ENCODE measurements at regions not wholly inside any gene's neighbourhood (a gene's known extent, or its start where the extent isn't known, plus 50 kb on each side); places are given as distances from the start of the nearest gene placed in this dataset.

DNA sequence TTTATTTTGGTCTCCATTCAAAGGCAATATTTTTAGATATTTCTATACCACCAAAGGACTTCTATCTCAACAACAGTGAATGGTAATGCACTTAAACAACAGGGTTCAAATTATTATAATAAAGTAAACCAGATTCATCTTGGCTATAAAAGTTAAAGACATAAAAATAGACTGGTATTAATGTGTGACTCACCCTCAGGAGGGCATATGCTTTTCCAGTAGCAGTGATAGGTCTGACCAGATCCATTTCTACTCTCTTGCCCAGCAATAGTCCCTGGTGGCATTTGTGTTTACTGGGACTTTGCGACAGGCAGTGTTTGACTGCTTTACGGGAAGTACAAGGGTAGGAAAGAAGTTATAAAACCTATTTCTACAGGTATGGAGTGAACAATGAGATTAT lies 353.2 kb upstream of the ATP2B1 start:
- 79 to 93% (median 91%) methylated on average over 2 of the region's 2 CpGs for WGBS, 5 donors
- intact Hi-C loops (cut with DNase I; ENCODE audit: low total_unique reads) = no loop called here
- no peak for DNase-seq
- Histone ChIP-seq H3K36me3 (no peaks in the 10 kb centered on the region), H3K27ac (no peak overlapping the region), H3K4me3 (no peak overlapping the region), H3K4me1 (no peaks in the 10 kb centered on the region), H3K9me3 (no peaks in the 10 kb centered on the region), H3K27me3 (no peaks in the 10 kb centered on the region)
- TF ChIP-seq EP300 (IDR thresholded peaks at IDR 0.05) = no peak
- TF ChIP-seq, protein P1, sequence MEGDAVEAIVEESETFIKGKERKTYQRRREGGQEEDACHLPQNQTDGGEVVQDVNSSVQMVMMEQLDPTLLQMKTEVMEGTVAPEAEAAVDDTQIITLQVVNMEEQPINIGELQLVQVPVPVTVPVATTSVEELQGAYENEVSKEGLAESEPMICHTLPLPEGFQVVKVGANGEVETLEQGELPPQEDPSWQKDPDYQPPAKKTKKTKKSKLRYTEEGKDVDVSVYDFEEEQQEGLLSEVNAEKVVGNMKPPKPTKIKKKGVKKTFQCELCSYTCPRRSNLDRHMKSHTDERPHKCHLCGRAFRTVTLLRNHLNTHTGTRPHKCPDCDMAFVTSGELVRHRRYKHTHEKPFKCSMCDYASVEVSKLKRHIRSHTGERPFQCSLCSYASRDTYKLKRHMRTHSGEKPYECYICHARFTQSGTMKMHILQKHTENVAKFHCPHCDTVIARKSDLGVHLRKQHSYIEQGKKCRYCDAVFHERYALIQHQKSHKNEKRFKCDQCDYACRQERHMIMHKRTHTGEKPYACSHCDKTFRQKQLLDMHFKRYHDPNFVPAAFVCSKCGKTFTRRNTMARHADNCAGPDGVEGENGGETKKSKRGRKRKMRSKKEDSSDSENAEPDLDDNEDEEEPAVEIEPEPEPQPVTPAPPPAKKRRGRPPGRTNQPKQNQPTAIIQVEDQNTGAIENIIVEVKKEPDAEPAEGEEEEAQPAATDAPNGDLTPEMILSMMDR (IDR thresholded peaks at IDR 0.05) = no peak
- TF ChIP-seq POLR2AphosphoS5 (IDR thresholded peaks at IDR 0.05) = no peak
- TF ChIP-seq POLR2A (IDR thresholded peaks at IDR 0.05) = no peak

- Histone ChIP-seq H3K4me1 (no peaks in the 10 kb centered on the region), H3K27ac (no peak overlapping the region), H3K9me3 (no peaks in the 10 kb centered on the region), H3K27me3 (no peaks in the 10 kb centered on the region), H3K4me3 (no peak overlapping the region), H3K36me3 (no peaks in the 10 kb centered on the region)
- intact Hi-C loops (cut with DNase I; ENCODE audit: low total_unique reads) = no loop called here
- 85 to 96% (median 89%) methylated on average over 1 of the region's 1 CpG for WGBS, 5 donors
- no peak for DNase-seq
- TF ChIP-seq, protein P1 (IDR thresholded peaks at IDR 0.05) = no peak
- TF ChIP-seq POLR2AphosphoS5 (IDR thresholded peaks at IDR 0.05) (no peak), EP300 (IDR thresholded peaks at IDR 0.05) (no peak), POLR2A (IDR thresholded peaks at IDR 0.05) (no peak)
These were observed 351.4 kb upstream of the ATP2B1 start for GRCh38 chr12:90060031-90060430.

DNA sequence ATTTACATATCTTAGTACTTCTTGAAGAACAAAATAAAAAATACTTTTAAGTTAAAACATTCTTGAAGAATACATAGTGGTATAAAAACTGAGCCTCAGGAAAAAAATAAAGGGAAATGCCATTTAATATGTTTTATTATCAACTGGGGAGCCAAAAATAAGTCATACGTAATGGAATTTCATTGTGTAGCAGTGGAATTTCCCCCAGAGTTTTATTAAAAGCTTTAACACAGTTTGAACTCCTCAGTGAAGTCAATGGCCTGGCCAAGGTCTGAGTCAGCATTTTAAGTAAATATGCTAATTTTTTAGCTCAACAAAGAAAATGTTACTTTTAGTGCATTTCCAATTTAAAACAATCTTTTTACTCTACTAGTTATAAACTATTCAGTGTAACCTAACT lies 350.1 kb upstream of the ATP2B1 start:
- peak in 1 of 2 donors; percentile 84 for DNase-seq

DNA sequence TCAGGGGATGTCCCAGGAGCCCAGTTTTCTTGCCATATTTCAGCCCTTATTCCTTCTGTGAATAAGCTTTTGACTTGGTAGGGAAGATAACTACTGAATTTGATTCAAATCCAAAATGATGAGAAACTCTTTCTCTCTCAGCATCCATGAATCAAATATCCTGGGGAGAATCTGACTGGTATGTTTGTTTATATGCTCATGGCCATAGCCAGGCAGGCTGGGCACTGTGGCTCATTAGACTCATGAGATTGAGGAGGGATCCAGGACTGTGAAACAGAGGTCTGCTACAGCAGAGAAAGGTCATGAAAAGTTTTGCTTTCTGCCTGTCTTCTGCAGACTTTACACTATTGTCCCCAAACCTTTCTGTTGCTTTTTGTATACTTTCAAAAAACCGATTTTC lies 346.4 kb upstream of the ATP2B1 start:
- no peak for TF ChIP-seq POLR2A (IDR thresholded peaks at IDR 0.05)
- no peaks in the 10 kb centered on the region for H3K9me3 ChIP-seq
- no peaks in the 10 kb centered on the region for H3K36me3 ChIP-seq
- 89 to 100% (median 94%) methylated on average over 1 of the region's 1 CpG for WGBS, 5 donors
- H3K4me1 ChIP-seq = no peaks in the 10 kb centered on the region
- H3K27me3 ChIP-seq = no peaks in the 10 kb centered on the region
- DNase-seq = no peak
- H3K27ac ChIP-seq = no peak overlapping the region
- intact Hi-C loops (cut with DNase I; ENCODE audit: low total_unique reads) = no loop called here
- no peak overlapping the region for H3K4me3 ChIP-seq

More for the DNA sequence above, 350.1 kb upstream of the ATP2B1 start:
- no peak overlapping the region for H3K4me3 ChIP-seq
- no peaks in the 10 kb centered on the region for H3K27me3 ChIP-seq
- H3K4me1 ChIP-seq = no peaks in the 10 kb centered on the region
- H3K9me3 ChIP-seq = no peaks in the 10 kb centered on the region
- no peaks in the 10 kb centered on the region for H3K36me3 ChIP-seq
- WGBS, 5 donors = 52 to 77% (median 57%) methylated on average over 1 of the region's 1 CpG
- intact Hi-C loops (cut with DNase I; ENCODE audit: low total_unique reads) = no loop called here
- no peak overlapping the region for H3K27ac ChIP-seq
- no peak for TF ChIP-seq POLR2AphosphoS5 (IDR thresholded peaks at IDR 0.05)
- no peak for TF ChIP-seq EP300 (IDR thresholded peaks at IDR 0.05)
- TF ChIP-seq, protein P1 (IDR thresholded peaks at IDR 0.05) = no peak
- no peak for TF ChIP-seq POLR2A (IDR thresholded peaks at IDR 0.05)

DNA sequence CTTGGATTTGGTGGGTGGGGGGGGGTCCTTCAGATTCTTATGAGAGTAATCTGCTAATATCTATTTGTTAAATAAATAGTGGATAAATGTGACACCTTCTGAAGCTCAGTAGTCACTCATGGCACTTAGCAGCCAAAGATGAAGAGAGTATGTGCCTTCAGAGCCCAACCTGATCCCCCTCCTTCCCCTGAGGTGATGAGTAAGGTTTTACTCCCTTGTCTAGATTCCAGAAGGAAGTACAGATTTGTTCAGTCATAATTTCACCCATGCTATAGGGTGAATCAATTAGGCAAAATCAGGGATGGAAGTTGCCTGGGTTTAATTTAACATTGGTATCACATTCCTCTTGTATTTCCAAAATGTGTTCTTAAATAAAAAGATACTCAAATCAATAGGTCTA lies 340.3 kb upstream of the ATP2B1 start:
- DNase-seq = no peak
- Histone ChIP-seq H3K9me3 (no peaks in the 10 kb centered on the region), H3K36me3 (no peaks in the 10 kb centered on the region), H3K27me3 (no peaks in the 10 kb centered on the region), H3K4me3 (no peak overlapping the region), H3K27ac (no peak overlapping the region), H3K4me1 (no peaks in the 10 kb centered on the region)
- TF ChIP-seq, protein P1 (IDR thresholded peaks at IDR 0.05) = no peak
- no peak for TF ChIP-seq POLR2AphosphoS5 (IDR thresholded peaks at IDR 0.05)
- intact Hi-C loops (cut with DNase I; ENCODE audit: low total_unique reads) = no loop called here

All from stomach (tissue), 8 donors.